Fibroblast of lung (primary cell): ENCODE measurements at regions not wholly inside any gene's neighbourhood (a gene's known extent, or its start where the extent isn't known, plus 50 kb on each side); places are given as distances from the start of the nearest gene placed in this dataset.

Experiments used
- DNase-seq, 2 donors: peaks; one replicate each; pipeline versions ENCODE4 v3.0.0 to v3.0.0-alpha.2; 2010; ENCODE audit warnings: low read depth in 2 of 2
- H2AFZ ChIP-seq: 2 replicates; pipeline ENCODE4 v1.5.1; 2012; ENCODE audit warnings: low read length, control low read depth, inconsistent platforms
- H3K27ac ChIP-seq: 2 replicates; pipeline ENCODE4 v1.5.1; 2011; ENCODE audit warnings: low read length, control low read depth; ENCODE audit not compliant: insufficient read depth
- H3K27me3 ChIP-seq: 2 replicates; pipeline ENCODE4 v1.5.1; 2011; ENCODE audit warnings: mild to moderate bottlenecking, low read length; ENCODE audit not compliant: control insufficient read depth, insufficient read depth
- H3K36me3 ChIP-seq: 2 replicates; pipeline ENCODE4 v1.5.1; 2011; ENCODE audit warnings: low read length; ENCODE audit not compliant: control insufficient read depth, insufficient read depth
- H3K4me1 ChIP-seq: 2 replicates; pipeline ENCODE4 v1.5.1; 2011; ENCODE audit warnings: low read length; ENCODE audit not compliant: control insufficient read depth, insufficient read depth; ENCODE audit errors: extremely low read depth
- H3K4me2 ChIP-seq: 2 replicates; pipeline ENCODE4 v1.5.1; 2011; ENCODE audit warnings: low read length, control low read depth; ENCODE audit not compliant: insufficient read depth; ENCODE audit errors: extremely low read depth
- H3K4me3 ChIP-seq, 4 experiments: fragments of 200-600 bp in 1 of 4; sonication (generic) in 1 of 4; replicated peaks in 1 of 4; 2 replicates each; pipeline ENCODE4 v1.5.1; 2011 to 2016; ENCODE audit warnings: low read length in 4 of 4, low read depth in 3 of 4, mild to moderate bottlenecking in 3 of 4, control low read depth in 2 of 4, inconsistent platforms in 1 of 4, mixed read lengths in 1 of 4; ENCODE audit not compliant: insufficient read depth in 1 of 4; ENCODE audit errors: control extremely low read depth in 1 of 4
- H3K79me2 ChIP-seq: 2 replicates; pipeline ENCODE4 v1.5.1; 2012; ENCODE audit warnings: mild to moderate bottlenecking, low read length, inconsistent platforms; ENCODE audit not compliant: control insufficient read depth, insufficient read depth
- H3K9ac ChIP-seq: 2 replicates; pipeline ENCODE4 v1.5.1; 2011; ENCODE audit warnings: mild to moderate bottlenecking, low read length, control low read depth; ENCODE audit not compliant: insufficient read depth
- H3K9me3 ChIP-seq: 2 replicates; pipeline ENCODE4 v1.5.1; 2012; ENCODE audit warnings: low read depth, low read length; ENCODE audit not compliant: control insufficient read depth, insufficient read depth
- H4K20me1 ChIP-seq: 2 replicates; pipeline ENCODE4 v1.5.1; 2011; ENCODE audit warnings: low read length; ENCODE audit not compliant: control insufficient read depth, insufficient read depth; ENCODE audit errors: extremely low read depth
- CTCF ChIP-seq, 2 donors: IDR thresholded peaks in 1 of 2; conservative IDR thresholded peaks in 1 of 2; 1 replicate in 1 of 2; 2 replicates in 1 of 2; pipeline ENCODE4 v1.5.1; 2011 to 2012; ENCODE audit warnings: low read length in 2 of 2, control low read depth in 1 of 2, inconsistent platforms in 1 of 2, low read depth in 1 of 2, mild to moderate bottlenecking in 1 of 2
- EZH2 ChIP-seq: IDR thresholded peaks from 2 replicates; pipeline ENCODE4 v1.5.1; 2012; ENCODE audit warnings: low read length, control low read depth, mild to moderate bottlenecking; ENCODE audit errors: missing control alignments

DNA sequence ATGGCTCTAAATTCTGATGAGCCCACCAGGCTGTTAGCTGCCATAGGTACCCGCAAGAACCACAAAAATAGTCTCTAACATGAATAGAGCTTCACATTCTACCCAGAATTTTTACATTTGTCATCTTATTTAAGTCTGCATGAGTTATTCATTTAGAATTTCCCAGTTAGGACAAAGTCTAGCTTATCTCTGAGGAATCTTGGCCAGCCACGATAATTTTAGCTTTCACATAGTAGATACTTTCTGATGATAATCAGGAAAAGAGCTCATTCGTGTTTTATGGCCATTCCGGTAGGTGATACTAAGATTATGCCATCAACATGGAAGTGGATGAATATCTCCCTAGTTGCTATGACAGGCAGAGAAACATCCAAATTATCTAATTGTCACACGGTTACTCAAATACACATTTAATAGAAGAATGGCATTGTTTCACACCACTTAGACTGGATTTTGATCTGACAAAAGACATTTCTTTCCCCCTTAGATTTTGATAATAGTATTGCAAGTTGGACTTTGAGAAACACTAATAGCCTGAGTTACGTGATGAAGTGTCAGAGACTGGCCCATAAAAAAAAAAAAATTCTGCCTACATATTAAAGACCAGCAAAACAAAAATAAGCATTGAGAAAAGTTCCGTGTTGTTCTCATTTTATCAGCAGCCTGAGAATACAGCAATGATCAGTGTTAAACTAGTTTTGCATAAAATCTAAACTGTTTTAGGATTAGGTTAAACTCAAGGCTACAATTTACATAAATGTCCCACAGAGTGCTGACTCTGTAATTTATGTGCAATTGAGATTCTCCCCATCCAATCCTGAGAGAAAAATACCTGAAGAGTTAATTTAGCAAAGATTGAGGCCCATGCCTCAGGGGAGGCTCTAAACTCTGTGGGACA, 397.5 kb upstream of the ARID1B start:
- Histone ChIP-seq H2AFZ (no peak overlapping the region), H3K9ac (no peak overlapping the region), H3K27me3 (no peaks in the 10 kb centered on the region), H3K27ac (no peak overlapping the region), H3K36me3 (no peaks in the 10 kb centered on the region), H3K4me2 (no peak overlapping the region), H3K9me3 (no peaks in the 10 kb centered on the region), H3K4me3 (no peak overlapping the region), H3K79me2 (no peaks in the 10 kb centered on the region), H4K20me1 (no peaks in the 10 kb centered on the region), H3K4me1 (no peaks in the 10 kb centered on the region)
- peak in 1 of 2 donors; percentile 66 for DNase-seq
- TF ChIP-seq EZH2 (no peak), CTCF (conservative IDR thresholded peaks at IDR 0.05 in 1 of 2, IDR thresholded peaks at IDR 0.05 in 1 of 2; ENCODE audit: low read depth in 1 of 2, low read length in 2 of 2) (no peak)

DNA sequence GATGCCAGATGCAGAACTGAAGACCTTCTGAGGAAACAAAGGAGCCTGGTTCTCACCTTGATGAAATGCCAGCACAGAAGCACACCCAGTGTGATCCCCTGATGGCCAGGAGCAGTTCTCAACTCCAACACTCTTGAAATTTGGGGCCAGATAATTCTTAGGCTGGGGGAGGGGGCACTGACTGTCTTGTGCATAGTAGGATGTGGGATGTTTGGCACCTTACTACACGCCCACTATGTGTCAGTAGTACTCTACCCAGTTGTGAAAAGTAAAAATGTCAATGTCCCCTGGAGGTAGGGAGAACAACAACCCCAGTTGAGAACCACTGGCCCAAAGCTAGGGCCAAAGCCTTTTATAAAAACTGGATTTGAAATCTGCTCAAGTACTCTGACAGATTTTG, 398.3 kb upstream of the ARID1B start:
- no peak for DNase-seq
- Histone ChIP-seq H3K9me3 (no peaks in the 10 kb centered on the region), H3K9ac (no peak overlapping the region), H3K79me2 (no peaks in the 10 kb centered on the region), H3K4me3 (no peak overlapping the region), H3K4me2 (no peak overlapping the region), H4K20me1 (no peaks in the 10 kb centered on the region), H3K27me3 (no peaks in the 10 kb centered on the region), H3K36me3 (no peaks in the 10 kb centered on the region), H3K4me1 (no peaks in the 10 kb centered on the region), H3K27ac (no peak overlapping the region), H2AFZ (no peak overlapping the region)
- no peak for TF ChIP-seq CTCF (conservative IDR thresholded peaks at IDR 0.05 in 1 of 2, IDR thresholded peaks at IDR 0.05 in 1 of 2; ENCODE audit: low read depth in 1 of 2, low read length in 2 of 2)
- no peak for TF ChIP-seq EZH2

DNA sequence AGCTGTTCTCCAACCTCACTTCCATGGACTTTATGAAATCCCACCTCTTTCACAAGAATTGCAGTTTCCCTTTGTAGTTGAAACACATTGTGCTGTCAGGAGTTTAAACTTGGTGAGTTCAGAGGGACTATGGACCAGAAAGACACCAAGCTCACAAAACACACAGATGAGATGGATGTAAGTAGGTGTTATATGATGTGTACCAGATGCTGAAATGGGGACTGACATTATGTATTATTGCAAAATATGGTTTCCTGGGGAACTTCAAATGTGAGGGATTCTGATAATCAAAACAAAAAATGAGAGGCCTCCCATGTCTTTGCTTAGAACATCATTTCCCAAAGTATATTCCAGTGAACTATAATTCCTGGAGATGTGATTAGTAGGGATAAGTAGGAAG, 401.1 kb upstream of the ARID1B start:
- TF ChIP-seq CTCF (conservative IDR thresholded peaks at IDR 0.05 in 1 of 2, IDR thresholded peaks at IDR 0.05 in 1 of 2; ENCODE audit: low read depth in 1 of 2, low read length in 2 of 2): no peak
- TF ChIP-seq EZH2: no peak
- Histone ChIP-seq H3K27me3 (no peaks in the 10 kb centered on the region), H3K4me3 (no peak overlapping the region), H3K4me2 (no peak overlapping the region), H3K9ac (no peak overlapping the region), H3K79me2 (no peaks in the 10 kb centered on the region), H3K9me3 (no peaks in the 10 kb centered on the region), H2AFZ (no peak overlapping the region), H4K20me1 (no peaks in the 10 kb centered on the region), H3K36me3 (no peaks in the 10 kb centered on the region), H3K27ac (no peak overlapping the region), H3K4me1 (no peaks in the 10 kb centered on the region)
- DNase-seq: peak in 1 of 2 donors; percentile 48
